Testis (tissue), 2 donors: ENCODE measurements at regions not wholly inside any gene's neighbourhood (a gene's known extent, or its start where the extent isn't known, plus 50 kb on each side); places are given as distances from the start of the nearest gene placed in this dataset.

Experiments used
- POLR2A ChIP-seq: fragments of 450-650 bp; IDR thresholded peaks from one replicate; pipeline ENCODE4 v1.6.1; 2017; ENCODE audit warnings: antibody characterized with exemption, mild to moderate bottlenecking, moderate library complexity
- TF ChIP-seq, protein P1 (sequence below), 3 experiments: fragments of 450-650 bp in 2 of 3; fragments of 200-600 bp in 1 of 3; sonication (generic) in 1 of 3; IDR thresholded peaks; one replicate each; pipeline ENCODE4 v1.5.1; 2016 to 2019; ENCODE audit warnings: antibody characterized with exemption in 3 of 3, mild to moderate bottlenecking in 2 of 3, moderate library complexity in 1 of 3

- TF ChIP-seq, protein P1, sequence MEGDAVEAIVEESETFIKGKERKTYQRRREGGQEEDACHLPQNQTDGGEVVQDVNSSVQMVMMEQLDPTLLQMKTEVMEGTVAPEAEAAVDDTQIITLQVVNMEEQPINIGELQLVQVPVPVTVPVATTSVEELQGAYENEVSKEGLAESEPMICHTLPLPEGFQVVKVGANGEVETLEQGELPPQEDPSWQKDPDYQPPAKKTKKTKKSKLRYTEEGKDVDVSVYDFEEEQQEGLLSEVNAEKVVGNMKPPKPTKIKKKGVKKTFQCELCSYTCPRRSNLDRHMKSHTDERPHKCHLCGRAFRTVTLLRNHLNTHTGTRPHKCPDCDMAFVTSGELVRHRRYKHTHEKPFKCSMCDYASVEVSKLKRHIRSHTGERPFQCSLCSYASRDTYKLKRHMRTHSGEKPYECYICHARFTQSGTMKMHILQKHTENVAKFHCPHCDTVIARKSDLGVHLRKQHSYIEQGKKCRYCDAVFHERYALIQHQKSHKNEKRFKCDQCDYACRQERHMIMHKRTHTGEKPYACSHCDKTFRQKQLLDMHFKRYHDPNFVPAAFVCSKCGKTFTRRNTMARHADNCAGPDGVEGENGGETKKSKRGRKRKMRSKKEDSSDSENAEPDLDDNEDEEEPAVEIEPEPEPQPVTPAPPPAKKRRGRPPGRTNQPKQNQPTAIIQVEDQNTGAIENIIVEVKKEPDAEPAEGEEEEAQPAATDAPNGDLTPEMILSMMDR (IDR thresholded peaks at IDR 0.05) = no peak
- no peak for TF ChIP-seq POLR2A
These were observed 780.5 kb upstream of the FAM98A start for GRCh38 chr2:34379586-34379985.
